ENCODE measurements at regions not wholly inside any gene's neighbourhood (a gene's known extent, or its start where the extent isn't known, plus 50 kb on each side); places are given as distances from the start of the nearest gene placed in this dataset.

- Histone ChIP-seq H3K36me3 (ENCODE audit: control insufficient read depth in 4 of 4, insufficient read depth in 4 of 4, low read length in 4 of 4) (no peaks in the 10 kb centered on the region), H3K4me1 (ENCODE audit: control insufficient read depth in 5 of 5, insufficient read depth in 5 of 5, low read length in 5 of 5) (peaks cover 0 to 18% (median 0%) of the 10 kb centered on the region in 5 donors), H3K9ac (ENCODE audit: insufficient read depth in 1 of 2, low read length in 2 of 2) (no peak overlapping the region), H3K27me3 (ENCODE audit: control insufficient read depth in 3 of 3, insufficient read depth in 3 of 3, low read length in 2 of 3) (no peaks in the 10 kb centered on the region), H3K27ac (ENCODE audit: low read depth in 1 of 2, low read length in 1 of 2) (no peak overlapping the region), H3K4me3 (no peak overlapping the region), H3K9me3 (ENCODE audit: control insufficient read depth in 4 of 4, insufficient read depth in 3 of 4, low read length in 3 of 4) (peaks cover 0 to 3% (median 0%) of the 10 kb centered on the region in 4 donors)
- DNase-seq: peak in 2 of 3 donors; percentile 30 to 46
- ATAC-seq (ENCODE audit: insufficient read depth, low FRiP score): no peak
- WGBS, 2 donors: 74 to 80% methylated on average over 14 of the region's 14 CpGs
- no peak for TF ChIP-seq CTCF (IDR thresholded peaks at IDR 0.05; ENCODE audit: control extremely low read depth, extremely low read depth)
Measured at GRCh38 chr7:445563-446288, 73.9 kb downstream of the PDGFA start.

GRCh38 chr7:446289-446935, 73.2 kb downstream of the PDGFA start:
- 84 to 91% methylated on average over 29 of the region's 29 CpGs for WGBS, 2 donors
- H3K4me1 ChIP-seq (ENCODE audit: control insufficient read depth in 5 of 5, insufficient read depth in 5 of 5, low read length in 5 of 5): peaks cover 0 to 18% (median 0%) of the 10 kb centered on the region in 5 donors
- ATAC-seq (ENCODE audit: insufficient read depth, low FRiP score) (no peak), DNase-seq (no peak)
- peaks cover 0 to 3% (median 0%) of the 10 kb centered on the region in 4 donors for H3K9me3 ChIP-seq (ENCODE audit: control insufficient read depth in 4 of 4, insufficient read depth in 3 of 4, low read length in 3 of 4)
- no peaks in the 10 kb centered on the region for H3K36me3 ChIP-seq (ENCODE audit: control insufficient read depth in 4 of 4, insufficient read depth in 4 of 4, low read length in 4 of 4)
- no peak overlapping the region for H3K9ac ChIP-seq (ENCODE audit: insufficient read depth in 1 of 2, low read length in 2 of 2)
- no peak overlapping the region for H3K27ac ChIP-seq (ENCODE audit: low read depth in 1 of 2, low read length in 1 of 2)
- no peak for TF ChIP-seq CTCF (IDR thresholded peaks at IDR 0.05; ENCODE audit: control extremely low read depth, extremely low read depth)
- peaks cover 0 to 2% (median 0%) of the 10 kb centered on the region in 3 donors for H3K27me3 ChIP-seq (ENCODE audit: control insufficient read depth in 3 of 3, insufficient read depth in 3 of 3, low read length in 2 of 3)
- H3K4me3 ChIP-seq: no peak overlapping the region

Data from lung (tissue), 11 donors.